ENCODE measurements at regions not wholly inside any gene's neighbourhood (a gene's known extent, or its start where the extent isn't known, plus 50 kb on each side); places are given as distances from the start of the nearest gene placed in this dataset.

DNA sequence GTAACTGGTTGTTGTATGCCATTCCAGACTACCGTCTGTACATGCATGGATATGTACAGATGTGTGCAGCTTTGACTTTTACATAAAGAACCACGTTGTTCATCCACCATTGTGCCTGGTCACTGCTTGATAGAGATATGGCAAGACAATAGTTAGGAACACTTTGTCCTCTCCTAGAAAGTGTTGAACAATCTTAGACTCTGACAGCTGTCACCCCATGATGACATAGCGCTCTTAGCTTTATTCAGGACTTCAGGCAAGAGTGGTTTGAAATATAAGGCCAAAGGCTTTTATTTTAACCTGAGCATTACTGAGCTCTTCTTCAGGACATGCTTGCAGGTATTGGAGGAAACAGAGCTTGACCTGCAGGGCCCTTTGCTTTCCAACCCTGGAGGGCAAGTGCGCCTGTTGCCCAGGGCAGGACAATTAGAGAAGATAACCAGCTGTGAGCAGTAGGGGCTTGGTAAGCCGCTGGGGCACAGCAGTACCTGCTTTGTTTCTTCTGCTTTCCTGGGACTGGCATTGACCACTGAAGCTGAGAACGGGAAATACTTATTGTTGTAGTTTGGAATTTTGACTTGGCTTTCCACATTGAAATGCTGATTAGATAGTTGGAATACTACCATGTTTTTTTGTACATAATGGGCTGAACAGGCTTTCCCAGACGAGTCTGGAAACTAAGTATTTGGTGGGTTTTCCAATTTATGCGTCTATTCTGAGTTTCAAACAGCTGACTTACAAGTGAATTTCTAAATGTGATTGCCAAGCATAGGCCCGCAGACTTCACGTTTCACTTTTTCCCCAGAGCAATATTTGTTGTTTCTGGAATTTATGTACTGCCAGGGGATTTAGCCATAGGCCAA is 51.1 kb downstream of the GARRE1 start:
- no peak for DNase-seq

- no peak for DNase-seq
These were observed 51.9 kb downstream of the GARRE1 start for GRCh38 chr19:34306213-34306661.

- no peak for DNase-seq
These were observed 52.5 kb downstream of the GARRE1 start for GRCh38 chr19:34306824-34307223.

DNA sequence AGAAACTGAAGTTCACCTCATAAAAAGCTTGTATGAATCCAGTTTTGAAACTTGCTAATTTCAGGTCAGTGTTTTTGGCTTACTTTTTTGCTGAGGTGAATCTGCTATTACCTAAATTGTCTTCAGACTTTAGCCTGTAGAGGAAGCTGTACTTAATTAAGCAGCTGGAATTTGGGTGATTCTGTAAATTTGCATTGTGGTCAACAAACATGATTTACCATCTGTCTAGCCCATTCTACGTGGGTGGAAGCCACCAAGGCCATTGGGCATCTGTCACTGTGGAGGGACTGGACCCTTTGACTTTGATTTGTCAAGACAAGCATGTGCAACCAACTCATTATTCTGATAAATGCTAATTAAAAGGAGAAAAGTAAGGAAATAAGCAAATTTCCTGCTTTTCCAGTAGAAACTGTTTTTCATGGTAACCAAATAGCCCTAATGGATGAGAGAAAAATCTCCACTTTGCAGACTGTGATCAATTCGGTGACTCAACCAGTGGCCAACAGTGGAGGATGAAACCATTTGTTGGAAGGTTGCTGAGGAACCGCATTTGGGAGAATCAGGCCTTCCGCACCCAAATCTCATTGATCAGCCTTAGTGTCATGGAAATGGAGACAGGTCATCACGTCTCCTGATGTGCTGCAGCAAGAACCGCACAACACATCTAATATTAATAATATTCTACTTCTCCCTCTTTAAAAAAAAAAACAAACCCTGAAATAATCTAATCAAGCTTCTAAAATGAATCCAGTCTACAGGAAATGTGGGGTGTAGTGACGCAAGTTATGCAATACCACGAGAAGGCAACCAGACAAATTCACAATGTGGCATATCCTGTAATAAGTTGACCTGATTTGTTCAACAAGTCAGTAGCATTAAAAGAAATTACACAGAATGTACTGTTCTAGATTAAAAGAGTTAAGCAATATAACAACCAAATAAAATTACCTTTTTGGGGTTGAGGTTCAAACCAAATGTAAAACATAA is 54.3 kb downstream of the GARRE1 start:
- DNase-seq = peak; percentile 2

DNA sequence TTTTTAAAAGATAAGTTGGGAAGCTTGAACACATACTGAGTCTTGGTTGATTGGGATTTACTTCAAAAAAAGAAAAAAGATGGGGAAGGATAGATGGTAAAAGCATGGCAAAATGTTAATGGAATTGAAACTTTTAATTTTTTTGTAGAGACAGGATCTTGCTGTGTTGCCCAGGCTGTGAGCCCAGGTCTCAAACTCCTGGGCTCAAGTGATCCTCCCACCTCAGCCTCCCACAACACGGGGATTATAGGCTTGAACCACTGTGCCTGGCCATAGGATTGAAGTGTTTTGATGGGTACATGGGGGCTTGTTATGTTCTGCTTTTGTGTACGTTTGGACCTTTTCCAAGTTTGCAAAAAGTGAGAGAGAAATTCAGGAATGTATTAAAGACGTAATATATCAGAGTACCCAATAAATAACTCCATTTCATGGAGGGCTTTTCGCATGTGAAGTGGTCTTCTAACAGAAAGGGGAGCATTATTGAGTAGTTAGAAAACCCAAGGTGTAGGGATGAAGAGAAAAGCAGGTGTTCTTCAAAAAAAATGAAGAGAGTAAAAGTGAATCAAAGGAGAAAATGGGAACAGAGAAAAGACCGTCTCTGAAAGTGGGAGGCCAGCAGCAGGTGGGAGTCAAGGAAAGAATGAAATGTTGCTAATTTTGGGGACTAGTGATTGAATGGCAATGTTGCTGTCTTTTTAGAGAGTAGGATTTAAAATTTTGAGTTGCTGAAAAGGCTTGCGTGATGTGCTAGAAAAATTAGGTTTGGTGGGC is 55.2 kb downstream of the GARRE1 start:
- no peak for DNase-seq

DNA sequence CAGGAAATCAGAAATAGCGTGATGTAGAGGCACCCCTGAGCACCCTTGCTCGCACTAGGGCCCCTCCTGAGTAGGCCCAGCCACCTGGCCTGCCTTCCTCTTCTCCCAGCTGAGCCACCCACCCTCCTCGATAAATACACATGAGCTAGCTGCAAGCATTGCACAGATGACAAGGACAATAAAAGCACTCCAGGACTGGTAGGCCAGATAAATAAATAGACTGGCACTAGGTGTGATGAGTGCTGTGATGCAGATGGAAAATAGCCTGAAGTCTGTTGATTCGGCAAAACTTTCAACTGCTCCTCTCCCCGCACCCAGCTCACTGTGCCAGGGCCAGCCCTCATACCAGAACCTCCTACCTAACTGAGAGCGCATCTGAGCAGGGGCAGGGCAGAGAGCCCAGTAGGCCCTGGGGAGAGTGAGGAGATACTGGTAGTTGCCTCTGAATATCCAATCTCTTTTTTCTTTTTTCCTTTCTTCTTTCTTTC is 54.5 kb upstream of the GPI start:
- no peak for DNase-seq

GRCh38 chr19:34313188-34313587 is 51.8 kb upstream of the GPI start:
- no peak for DNase-seq

DNA sequence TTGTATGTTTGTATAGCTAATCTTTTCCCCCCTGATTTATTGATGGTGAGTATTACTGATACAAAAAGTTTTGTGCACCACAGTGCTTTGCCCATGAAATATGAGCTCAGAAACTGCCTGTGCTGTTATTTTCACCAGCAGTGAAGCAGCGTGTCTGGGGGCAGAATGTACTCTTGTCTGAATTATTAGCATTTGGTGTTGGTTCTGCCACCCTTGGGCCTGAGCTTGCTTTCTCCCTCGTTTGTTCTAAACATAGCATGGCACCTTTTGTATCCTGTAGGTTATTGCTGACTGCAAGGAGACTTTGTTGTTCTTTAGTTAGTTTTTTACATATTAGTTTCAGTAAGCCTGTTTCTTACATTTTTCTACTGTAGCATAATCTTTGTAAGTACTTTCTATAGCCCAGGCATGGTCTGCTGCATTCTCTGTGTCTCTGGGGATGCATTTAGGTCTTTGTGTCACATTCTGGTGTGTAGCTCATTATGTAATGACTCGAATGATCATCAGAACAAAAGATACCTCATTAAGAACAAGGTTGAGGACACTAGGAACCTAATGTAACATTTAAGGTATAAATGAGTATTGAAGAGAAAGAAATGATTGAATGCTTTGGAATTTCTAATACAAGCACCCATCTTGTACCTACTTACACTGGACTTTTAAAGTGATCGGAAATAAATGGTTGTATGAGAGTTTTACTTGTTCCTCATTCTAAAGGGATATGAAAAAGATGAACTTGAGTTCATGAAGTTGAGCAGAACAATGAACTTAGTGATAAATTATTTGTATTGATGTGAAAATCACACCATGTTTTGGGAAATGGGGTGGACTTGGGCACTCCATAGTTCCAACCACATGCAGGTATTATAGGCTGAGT is 50.3 kb upstream of the GPI start:
- DNase-seq = no peak
